GDM1 (cell line): ENCODE measurements at regions not wholly inside any gene's neighbourhood (a gene's known extent, or its start where the extent isn't known, plus 50 kb on each side); places are given as distances from the start of the nearest gene placed in this dataset.

Experiments used
- DNase-seq: peaks from one replicate; lab custom pipeline; 2025; lab: John Stamatoyannopoulos, UW

DNA sequence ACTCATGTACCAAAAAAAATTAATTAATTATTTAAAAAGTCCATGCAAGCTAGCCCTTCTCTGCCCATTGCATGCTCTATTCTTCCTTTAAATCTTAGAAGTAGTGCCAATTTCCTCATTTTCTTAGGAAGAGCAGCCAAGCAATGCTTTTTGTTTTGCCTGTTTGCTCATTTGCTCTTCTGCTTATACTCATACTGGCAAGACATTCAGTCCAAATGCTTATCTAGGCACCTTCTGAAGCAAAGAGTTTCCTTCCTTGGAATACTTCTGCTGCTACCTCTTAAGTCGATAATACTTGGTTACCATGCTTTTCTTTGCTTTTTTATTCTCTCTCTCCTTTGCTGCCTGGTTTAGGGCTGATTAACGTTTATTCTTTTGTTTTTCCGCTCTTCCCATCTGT lies 1318.3 kb downstream of the AACS start:
- no peak for DNase-seq

DNA sequence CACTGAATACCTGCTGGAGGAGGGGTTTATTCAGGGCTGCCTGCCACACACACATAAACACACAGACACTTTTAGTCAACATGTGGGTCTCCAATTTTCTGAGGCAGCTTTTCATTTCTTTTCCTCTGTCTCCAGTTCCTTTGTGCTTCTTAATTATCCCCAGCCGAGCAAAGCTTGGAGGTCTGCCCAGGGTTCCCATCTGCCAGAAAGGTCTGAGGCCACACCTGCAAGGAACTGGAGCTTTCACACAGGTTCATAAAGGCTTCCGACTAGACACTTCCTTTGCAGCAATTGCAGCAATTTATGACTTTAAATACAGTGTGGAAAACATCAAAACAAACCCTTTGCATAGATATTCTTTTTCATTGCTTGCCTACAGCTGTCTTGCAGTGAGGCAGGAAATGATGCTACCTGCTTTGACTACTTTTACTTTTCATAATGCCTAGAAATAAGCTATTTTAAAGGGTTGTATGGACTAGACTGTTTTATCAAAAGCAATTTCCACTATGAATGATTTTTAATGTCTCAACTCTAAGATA lies 1318.9 kb downstream of the AACS start:
- DNase-seq, result no peak

GRCh38 chr12:126385785-126386184 lies 1320.5 kb downstream of the AACS start:
- DNase-seq, result no peak

DNA sequence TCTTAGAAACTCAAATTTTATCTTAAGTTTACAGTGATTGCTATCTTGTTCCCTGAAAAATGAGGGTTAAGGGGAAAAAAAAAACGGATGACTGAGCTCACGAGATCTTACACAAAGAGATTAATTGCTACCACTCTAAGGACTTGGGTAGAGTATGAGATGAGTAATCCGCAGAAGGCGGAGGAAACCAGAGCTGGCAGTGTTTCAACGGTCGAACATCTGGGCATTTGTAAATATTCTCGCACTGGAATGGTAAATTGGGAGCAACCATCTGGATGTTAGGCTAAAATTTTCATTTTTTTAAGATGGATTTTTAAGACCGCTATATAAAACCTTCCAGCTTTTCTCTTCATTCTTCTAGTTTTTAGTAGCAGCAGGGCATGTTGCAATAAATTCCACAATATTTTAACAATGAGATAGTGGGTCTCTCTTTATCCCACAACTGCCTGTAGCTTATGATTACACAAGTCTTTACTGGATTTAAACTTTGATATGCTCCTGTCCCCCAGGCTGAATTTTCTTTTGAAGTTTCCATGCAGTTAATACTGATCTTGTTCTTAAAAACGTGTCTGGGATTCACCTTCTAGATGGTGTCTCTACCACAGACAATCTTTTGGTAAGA lies 1324.1 kb downstream of the AACS start:
- DNase-seq, result no peak

- DNase-seq, result no peak
These were observed 1324.7 kb downstream of the AACS start for GRCh38 chr12:126389961-126390360.

DNA sequence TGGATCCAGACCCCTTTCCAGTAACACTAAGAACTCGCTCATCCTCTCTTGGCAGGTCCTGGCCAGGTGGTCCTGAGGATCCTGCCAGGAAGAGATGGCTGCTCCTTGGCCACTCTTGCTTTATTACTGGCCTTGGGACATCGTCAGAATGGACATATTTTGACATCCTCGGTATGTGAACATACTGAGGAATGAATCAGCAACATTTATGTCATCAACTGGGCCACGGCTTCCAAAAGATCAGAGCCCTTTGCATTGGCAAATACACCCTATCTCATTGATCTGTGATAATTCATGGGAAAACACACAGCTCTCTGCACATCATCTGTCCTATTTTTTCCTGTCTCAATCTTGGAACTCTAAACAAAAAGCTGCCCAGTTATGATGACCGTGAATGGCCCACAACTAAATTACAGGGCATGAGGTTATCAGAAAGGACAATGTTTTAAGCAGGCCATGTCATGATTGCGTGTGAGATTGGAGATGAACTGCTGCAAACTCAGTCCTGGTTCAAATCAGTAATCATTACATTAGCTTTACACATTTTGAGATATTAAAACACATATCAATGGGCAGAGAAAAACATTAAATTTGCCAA lies 1325.8 kb downstream of the AACS start:
- DNase-seq, result no peak

DNA sequence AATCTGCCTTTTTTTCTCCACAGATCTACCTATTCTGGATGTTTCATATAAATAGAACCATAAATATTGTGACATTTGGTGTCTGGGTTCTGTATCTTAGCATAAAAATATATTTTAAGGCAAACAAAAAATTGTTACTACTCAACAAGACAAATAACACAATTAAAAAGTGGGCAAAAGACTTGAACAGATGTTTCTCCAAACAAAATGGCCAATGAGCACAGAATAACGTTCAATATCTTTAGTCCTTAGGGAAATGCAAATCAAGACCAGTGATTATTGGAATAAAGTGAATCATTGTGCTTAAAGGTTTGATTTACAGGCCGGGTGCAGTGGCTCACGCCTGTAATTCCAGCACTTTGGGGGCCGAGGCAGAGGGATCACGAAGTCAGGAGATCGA lies 1331.3 kb downstream of the AACS start:
- no peak for DNase-seq

- no peak for DNase-seq
These were observed 1331.9 kb downstream of the AACS start for GRCh38 chr12:126397071-126397581.

DNA sequence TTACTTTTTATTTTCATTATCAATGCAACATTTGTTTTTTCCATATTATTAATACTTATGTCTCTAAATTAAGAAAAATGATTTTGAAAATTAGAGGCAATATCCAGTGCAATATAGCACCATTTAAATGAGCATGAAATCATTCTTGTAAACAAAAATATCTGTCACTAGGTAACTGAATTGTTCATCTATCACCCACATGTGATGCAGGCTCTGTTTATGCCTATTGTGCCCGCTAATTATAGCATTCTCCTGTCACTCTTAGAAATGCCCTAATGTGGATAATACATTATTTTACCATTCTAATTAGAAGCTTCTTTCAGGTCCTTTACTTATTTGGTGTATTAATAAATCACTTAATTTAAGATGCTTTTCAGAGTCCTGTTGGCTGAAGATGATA lies 1332.4 kb downstream of the AACS start:
- DNase-seq, result no peak

- DNase-seq, result no peak
These were observed 1335.6 kb downstream of the AACS start for GRCh38 chr12:126400831-126401230.

DNA sequence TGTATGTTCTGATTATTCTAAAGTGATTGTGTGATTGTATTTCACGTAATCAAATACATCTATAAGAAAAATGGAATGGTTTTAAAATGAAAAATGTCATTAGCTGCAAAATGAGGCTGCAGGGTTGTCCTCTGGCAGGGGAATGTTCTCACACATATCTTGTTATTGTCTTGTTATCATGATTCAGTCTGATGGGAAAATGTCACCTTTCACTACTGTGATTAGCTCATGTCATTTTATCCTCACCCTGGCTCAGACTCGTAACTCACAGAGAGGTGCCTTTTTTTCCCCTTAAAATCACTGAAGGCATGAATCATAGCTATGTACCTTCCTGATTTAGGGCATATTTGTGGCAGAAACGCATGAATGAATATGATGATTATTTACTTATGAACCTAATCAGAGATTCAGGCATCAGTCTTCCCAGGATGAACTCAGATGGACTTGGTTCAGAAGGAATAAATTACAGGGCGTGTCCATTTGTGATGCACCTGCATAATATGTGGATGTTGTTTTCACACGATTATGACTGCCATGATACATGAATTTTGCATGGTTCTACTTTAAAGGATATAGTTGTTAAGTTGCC lies 1339.2 kb downstream of the AACS start:
- DNase-seq, result no peak

- DNase-seq, result no peak
These were observed 1353.2 kb downstream of the AACS start for GRCh38 chr12:126418400-126418799.

- no peak for DNase-seq
These were observed 1353.9 kb downstream of the AACS start for GRCh38 chr12:126419131-126419530.

GRCh38 chr12:126424696-126425095 lies 1359.5 kb downstream of the AACS start:
- no peak for DNase-seq

DNA sequence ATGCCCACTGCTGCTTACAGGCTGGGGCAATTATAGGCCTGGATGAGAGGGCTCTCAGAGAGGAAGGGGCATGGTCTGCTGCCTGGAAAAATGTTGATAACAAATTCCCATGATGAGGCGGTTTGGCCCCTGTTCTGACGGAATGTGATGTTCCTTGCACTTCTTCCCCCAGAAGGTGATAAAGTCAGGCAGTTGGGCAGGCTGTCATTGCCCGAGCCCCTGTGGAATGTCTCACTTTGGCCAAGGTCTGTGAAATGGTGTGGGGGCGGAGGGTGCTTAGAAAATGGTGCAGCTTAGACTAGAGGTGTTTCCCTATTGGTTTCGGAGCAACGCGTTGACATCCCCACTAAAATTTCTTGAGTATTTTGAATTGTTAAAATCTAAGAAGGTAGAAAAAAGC lies 1360.0 kb downstream of the AACS start:
- no peak for DNase-seq

DNA sequence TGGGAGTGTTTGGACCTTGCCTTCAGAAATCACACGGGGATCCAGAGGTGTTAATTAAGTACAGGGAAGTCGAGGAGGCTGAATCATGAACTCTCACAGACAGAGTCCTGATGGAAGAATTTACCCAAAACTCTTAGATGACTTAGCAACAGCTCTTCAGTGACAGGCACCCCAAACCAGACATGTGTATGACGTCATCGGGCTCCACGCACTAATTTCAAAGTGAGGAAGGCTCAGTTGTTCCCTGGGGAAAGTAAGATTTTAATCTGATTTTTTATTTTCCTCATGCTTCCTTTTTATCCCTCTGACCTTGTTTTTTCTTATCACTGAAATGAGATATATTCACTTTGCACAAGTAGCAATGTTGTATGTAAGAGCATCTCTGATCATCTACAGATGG lies 1363.5 kb downstream of the AACS start:
- no peak for DNase-seq

- no peak for DNase-seq
These were observed 1365.7 kb downstream of the AACS start for GRCh38 chr12:126430921-126431320.

- no peak for DNase-seq
These were observed 1366.5 kb downstream of the AACS start for GRCh38 chr12:126431767-126432166.

DNA sequence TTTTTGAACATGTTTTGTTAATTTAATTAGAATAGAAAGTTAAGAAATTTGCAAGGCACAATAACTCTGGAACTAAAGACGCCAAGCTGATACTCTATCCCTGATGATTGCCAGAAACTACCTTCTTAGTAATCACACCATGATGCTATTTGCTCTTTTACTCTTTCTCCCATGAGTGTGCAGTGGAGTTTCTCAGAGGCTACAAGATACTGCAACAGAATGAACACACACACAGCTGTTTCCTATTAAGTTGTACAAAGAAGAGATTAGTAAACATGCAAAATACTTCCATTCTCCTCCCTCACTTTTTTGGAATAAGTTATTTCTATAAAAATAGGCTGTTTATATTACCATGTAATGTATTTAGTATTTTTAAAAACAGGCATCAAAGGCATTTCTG lies 1367.5 kb downstream of the AACS start:
- no peak for DNase-seq

DNA sequence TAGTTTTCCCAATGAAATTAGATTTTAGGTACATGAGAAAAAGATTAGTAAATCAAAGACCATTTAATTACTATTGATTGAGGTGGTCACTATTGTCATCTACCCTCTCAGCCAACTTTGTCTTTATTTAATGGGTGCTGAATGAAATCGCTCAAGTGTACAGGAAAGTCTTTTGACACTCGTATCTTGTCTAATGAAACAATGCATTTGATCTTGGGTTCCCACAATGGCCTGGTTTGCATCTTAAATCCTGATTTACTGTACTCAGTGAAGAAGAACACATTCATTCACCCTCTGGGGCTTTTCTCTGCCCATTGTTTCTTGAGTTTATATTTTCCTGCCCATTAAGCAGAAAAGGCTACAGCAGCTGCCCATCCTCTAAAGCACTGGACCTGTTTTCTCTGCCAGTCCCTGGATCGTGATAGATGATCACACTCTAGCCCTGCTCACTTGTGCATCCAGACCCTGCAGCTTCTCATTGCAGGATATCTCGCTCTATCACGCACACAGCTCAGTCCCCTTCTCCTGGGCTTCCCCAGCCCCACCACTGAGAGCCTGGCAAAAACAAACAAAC lies 1369.3 kb downstream of the AACS start:
- no peak for DNase-seq

DNA sequence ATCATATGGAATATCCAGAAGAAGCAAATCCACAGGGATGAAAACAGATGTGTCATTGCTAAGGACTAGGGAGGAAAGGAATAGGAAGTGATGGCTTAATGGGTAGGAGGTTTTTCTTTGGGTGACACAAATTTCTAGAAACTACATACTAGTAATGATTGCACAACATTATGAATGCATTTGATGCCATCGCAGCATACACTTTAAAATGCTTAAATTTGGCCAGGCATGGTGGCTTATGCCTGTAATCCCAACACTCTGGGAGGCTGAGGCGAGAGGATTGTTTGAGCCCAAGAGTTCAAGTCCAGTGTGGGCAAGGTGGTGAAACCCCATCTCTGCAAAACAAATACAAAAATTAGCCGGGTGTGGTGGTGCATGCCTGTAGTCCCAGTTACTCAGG lies 1370.8 kb downstream of the AACS start:
- no peak for DNase-seq

GRCh38 chr12:126437934-126438333 lies 1372.7 kb downstream of the AACS start:
- DNase-seq, result no peak

- DNase-seq, result no peak
These were observed 1378.7 kb downstream of the AACS start for GRCh38 chr12:126443977-126444376.
